GM12878 (cell line): ENCODE measurements at regions not wholly inside any gene's neighbourhood (a gene's known extent, or its start where the extent isn't known, plus 50 kb on each side); places are given as distances from the start of the nearest gene placed in this dataset.

Experiments used
- ATAC-seq: fragments of 200-7000 bp; cut with Tn5 transposase; 3 replicates; pipeline ENCODE4 v1.9.1; 2020; ENCODE audit warnings: mild to moderate bottlenecking, moderate library complexity
- BruUV-seq: library from RNA; stranded (reverse); fragments of 400-500 nt; replicated peaks from 2 replicates; lab custom pipeline; 2021; lab: Mats Ljungman, UMichigan
- CTCF ChIA-PET: fragments of 300-600 bp; sonication (Branson Sonifier 250); formaldehyde crosslinking; extraction: SDS; loops from one replicate; lab custom pipeline; 2021; ENCODE audit warnings: inconsistent platforms; lab: Yijun Ruan, JAX
- POLR2A ChIA-PET: fragments of 350-600 bp; formaldehyde crosslinking; extraction: SDS; loops from one replicate; lab custom pipeline; 2021; ENCODE audit warnings: inconsistent platforms; lab: Charles Lee
- RAD21 ChIA-PET: fragments of 300-600 bp; sonication (Branson Sonifier 250); formaldehyde crosslinking; loops from one replicate; lab custom pipeline; 2023; ENCODE audit warnings: antibody characterized with exemption; ENCODE audit not compliant: unreplicated experiment; lab: Charles Lee
- SMC1A ChIA-PET: fragments of 300-600 bp; sonication (Branson Sonifier 250); formaldehyde crosslinking; loops from one replicate; lab custom pipeline; 2023; ENCODE audit not compliant: unreplicated experiment, uncharacterized antibody; lab: Charles Lee
- DNase-seq: peaks from one replicate; pipeline ENCODE4 v3.0.0-alpha.2; 2011; ENCODE audit warnings: low read depth, low spot score
- FAIRE-seq: peaks from 3 replicates; lab custom pipeline; 2011; peaks lifted over from hg19 to GRCh38; lab: Jason Lieb, UNC
- H2AFZ ChIP-seq: 2 replicates; pipeline ENCODE4 v1.6.0; 2011; ENCODE audit warnings: low read depth, low read length, control low read depth; ENCODE audit not compliant: control insufficient read depth
- H3K27ac ChIP-seq: 2 replicates; pipeline ENCODE4 v1.5.1; 2011; ENCODE audit warnings: control low read depth; ENCODE audit not compliant: control insufficient read depth, insufficient read depth
- H3K27me3 ChIP-seq, 2 experiments: replicated peaks in 1 of 2; 2 replicates each; pipeline versions ENCODE4 v1.6.0 to v1.6.1; 2011; ENCODE audit warnings: low read length in 1 of 2; ENCODE audit not compliant: control insufficient read depth in 2 of 2, insufficient read depth in 2 of 2
- H3K36me3 ChIP-seq, 2 experiments: 2 replicates each; pipeline ENCODE4 v1.5.1; 2011; ENCODE audit warnings: low read length in 1 of 2; ENCODE audit not compliant: control insufficient read depth in 2 of 2, insufficient read depth in 2 of 2
- H3K4me1 ChIP-seq: 2 replicates; pipeline ENCODE4 v1.6.1; 2011; ENCODE audit warnings: mild to moderate bottlenecking, low read length, moderate library complexity, mixed read lengths; ENCODE audit not compliant: control insufficient read depth, insufficient read depth
- H3K4me2 ChIP-seq: 2 replicates; pipeline ENCODE4 v1.6.0; 2011; ENCODE audit warnings: control low read depth; ENCODE audit not compliant: control insufficient read depth, insufficient read depth
- H3K4me3 ChIP-seq: fragments of 200-600 bp; sonication (generic); 2 replicates; pipeline ENCODE4 v1.5.1; 2016
- H3K79me2 ChIP-seq: 2 replicates; pipeline ENCODE4 v1.6.0; 2011; ENCODE audit warnings: low read length; ENCODE audit not compliant: control insufficient read depth, insufficient read depth
- H3K9ac ChIP-seq: 2 replicates; pipeline ENCODE4 v1.8.0; 2011; ENCODE audit warnings: low read length, control low read depth, mixed read lengths; ENCODE audit not compliant: control insufficient read depth, insufficient read depth
- H3K9me3 ChIP-seq: replicated peaks from 3 replicates; pipeline ENCODE4 v1.5.1; 2011; ENCODE audit warnings: mild to moderate bottlenecking, low read length; ENCODE audit not compliant: control insufficient read depth, insufficient read depth
- H4K20me1 ChIP-seq: 2 replicates; pipeline ENCODE4 v1.6.0; 2011; ENCODE audit not compliant: control insufficient read depth, insufficient read depth
- BCL11A ChIP-seq: IDR thresholded peaks from 2 replicates; pipeline ENCODE4 v1.6.1; 2011; ENCODE audit warnings: low read depth, low read length
- ETV6 ChIP-seq, 2 experiments: fragments of 450-650 bp in 1 of 2; IDR thresholded peaks in 1 of 2; conservative IDR thresholded peaks in 1 of 2; 2 replicates each; pipeline ENCODE4 v1.6.1; 2014; ENCODE audit warnings: antibody characterized with exemption in 1 of 2, borderline replicate concordance in 1 of 2, low read depth in 1 of 2, mild to moderate bottlenecking in 1 of 2, moderate library complexity in 1 of 2
- FOXK2 ChIP-seq: fragments of 450-650 bp; IDR thresholded peaks from 2 replicates; pipeline ENCODE4 v1.6.1; 2017; ENCODE audit warnings: mild to moderate bottlenecking, moderate library complexity
- HCFC1 ChIP-seq: fragments of 150-350 bp; IDR thresholded peaks from 2 replicates; pipeline ENCODE4 v1.6.1; 2014; ENCODE audit warnings: low read length
- HDGF ChIP-seq: fragments of 450-650 bp; IDR thresholded peaks from 2 replicates; pipeline ENCODE4 v1.6.1; 2016; ENCODE audit warnings: antibody characterized with exemption
- NR2C2 ChIP-seq: IDR thresholded peaks from 2 replicates; pipeline ENCODE4 v1.6.1; 2011; ENCODE audit warnings: borderline replicate concordance, low read depth; ENCODE audit not compliant: control insufficient read depth, insufficient read length
- NR2F1 ChIP-seq: fragments of 450-650 bp; conservative IDR thresholded peaks from 2 replicates; pipeline ENCODE4 v1.6.1; 2017; ENCODE audit warnings: mild to moderate bottlenecking
- RBBP5 ChIP-seq: fragments of 200-600 bp; sonication (generic); conservative IDR thresholded peaks from 2 replicates; pipeline ENCODE4 v1.6.1; 2016
- RELA ChIP-seq: fragments of 450-650 bp; IDR thresholded peaks from 2 replicates; pipeline ENCODE4 v1.8.0; 2014; ENCODE audit warnings: borderline replicate concordance; ENCODE audit not compliant: partially characterized antibody
- SREBF1 ChIP-seq: IDR thresholded peaks from 2 replicates; pipeline ENCODE4 v1.6.1; 2012; ENCODE audit warnings: mild to moderate bottlenecking, low read length
- STAT3 ChIP-seq: IDR thresholded peaks from 2 replicates; pipeline ENCODE4 v1.6.1; 2011; ENCODE audit warnings: low read depth, low read length, improper control_type of control experiment
- ZNF217 ChIP-seq: fragments of 450-650 bp; IDR thresholded peaks from 2 replicates; pipeline ENCODE4 v1.6.1; 2017; ENCODE audit warnings: antibody characterized with exemption, mild to moderate bottlenecking
- WGBS: methylation state at CpG from one replicate; pipeline ENCODE4 v1.1.6; 2016; ENCODE audit warnings: low lambda C conversion rate; ENCODE audit not compliant: insufficient replicate concordance, insufficient coverage; ENCODE audit errors: missing lambda C conversion rate; 5-methylcytosine and 5-hydroxymethylcytosine counted together
- in situ Hi-C: fragments of 300-500 bp; cut with MboI; formaldehyde crosslinking; loops from 9 replicates; pipeline ENCODE4 v1.14.3; 2018; ENCODE audit warnings: mixed read lengths
- intact Hi-C: fragments of 100-400 bp; cut with micrococcal nuclease; formaldehyde crosslinking; loops from one replicate; pipeline ENCODE4 v1.14.2; 2022; ENCODE audit not compliant: unreplicated experiment
- TF ChIP-seq, protein P1 (sequence below): fragments of 450-650 bp; IDR thresholded peaks from 2 replicates; pipeline ENCODE4 v1.6.1; 2016; ENCODE audit warnings: mild to moderate bottlenecking
- TF ChIP-seq, protein P2 (sequence below): IDR thresholded peaks from 2 replicates; pipeline ENCODE4 v1.6.1; 2012; ENCODE audit warnings: low read depth, low read length, improper control_type of control experiment
- TF ChIP-seq, protein P3 (sequence below): IDR thresholded peaks from 2 replicates; pipeline ENCODE4 v1.6.1; 2011; ENCODE audit warnings: borderline replicate concordance, low read depth, mild to moderate bottlenecking, moderate library complexity, mixed read lengths, low read length; ENCODE audit not compliant: insufficient read depth; ENCODE audit errors: extremely low read length
- TF ChIP-seq, protein P4 (sequence below): fragments of 450-650 bp; IDR thresholded peaks from 2 replicates; pipeline ENCODE4 v1.6.1; 2016; ENCODE audit warnings: mild to moderate bottlenecking
- TF ChIP-seq, protein P5 (sequence below): fragments of 450-650 bp; conservative IDR thresholded peaks from 2 replicates; pipeline ENCODE4 v1.6.1; 2017; ENCODE audit warnings: mild to moderate bottlenecking, moderate library complexity

DNA sequence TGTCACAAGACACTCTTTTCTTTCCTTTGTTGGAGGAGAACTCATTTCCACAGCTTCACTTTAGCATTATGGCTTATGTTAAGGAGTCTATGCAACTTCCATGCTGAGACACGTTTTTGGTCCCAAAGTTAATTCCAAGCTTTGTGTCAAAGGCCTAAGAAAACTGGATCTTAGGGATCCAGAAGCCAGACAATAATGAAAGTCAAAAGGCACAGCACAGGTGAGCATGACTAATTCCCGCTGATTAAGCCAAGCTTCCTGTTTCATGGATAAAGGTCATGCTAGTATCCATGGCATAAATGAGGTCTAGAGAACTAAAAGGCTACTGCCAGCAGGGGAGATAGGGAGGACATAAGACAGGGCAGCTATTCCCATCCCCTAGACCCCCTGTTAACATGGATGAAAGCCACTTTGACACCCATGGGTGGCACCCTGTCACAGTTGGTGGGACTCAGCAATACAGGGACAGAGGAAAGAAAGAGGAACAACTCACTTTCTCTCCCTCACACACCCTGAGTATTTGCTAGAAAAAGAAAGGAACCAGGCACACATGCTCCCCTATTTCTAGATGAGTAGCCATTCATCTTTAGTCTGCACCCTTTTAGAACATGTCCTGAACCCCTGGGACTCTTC, 438.1 kb upstream of the CDH9 start:
- ChIA-PET SMC1A (no interaction called here), RAD21 (no interaction called here), POLR2A (no interaction called here), CTCF (no interaction called here)
- Histone ChIP-seq H2AFZ (no peak overlapping the region), H3K4me1 (no peaks in the 10 kb centered on the region), H4K20me1 (no peaks in the 10 kb centered on the region), H3K27me3 (no peaks in the 10 kb centered on the region), H3K27ac (no peak overlapping the region), H3K79me2 (peaks cover 17% of the 10 kb centered on the region), H3K9me3 (peaks cover 7% of the 10 kb centered on the region), H3K4me2 (no peak overlapping the region), H3K4me3 (no peak overlapping the region), H3K36me3 (no peaks in the 10 kb centered on the region), H3K9ac (no peak overlapping the region)
- DNase-seq (no peak), FAIRE-seq (no peak), ATAC-seq (no peak)
- intact Hi-C loops (no loop called here), in situ Hi-C loops (no loop called here)
- TF ChIP-seq HCFC1 (no peak), ETV6 (conservative IDR thresholded peaks at IDR 0.05 in 1 of 2, IDR thresholded peaks at IDR 0.05 in 1 of 2; ENCODE audit: borderline replicate concordance in 1 of 2, low read depth in 1 of 2) (no peak), RBBP5 (no peak), ZNF217 (no peak), HDGF (no peak), FOXK2 (no peak), SREBF1 (no peak), RELA (no peak), STAT3 (no peak), BCL11A (no peak), NR2F1 (no peak), NR2C2 (no peak)
- TF ChIP-seq, protein P1, sequence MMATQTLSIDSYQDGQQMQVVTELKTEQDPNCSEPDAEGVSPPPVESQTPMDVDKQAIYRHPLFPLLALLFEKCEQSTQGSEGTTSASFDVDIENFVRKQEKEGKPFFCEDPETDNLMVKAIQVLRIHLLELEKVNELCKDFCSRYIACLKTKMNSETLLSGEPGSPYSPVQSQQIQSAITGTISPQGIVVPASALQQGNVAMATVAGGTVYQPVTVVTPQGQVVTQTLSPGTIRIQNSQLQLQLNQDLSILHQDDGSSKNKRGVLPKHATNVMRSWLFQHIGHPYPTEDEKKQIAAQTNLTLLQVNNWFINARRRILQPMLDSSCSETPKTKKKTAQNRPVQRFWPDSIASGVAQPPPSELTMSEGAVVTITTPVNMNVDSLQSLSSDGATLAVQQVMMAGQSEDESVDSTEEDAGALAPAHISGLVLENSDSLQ = no peak
- TF ChIP-seq, protein P2, sequence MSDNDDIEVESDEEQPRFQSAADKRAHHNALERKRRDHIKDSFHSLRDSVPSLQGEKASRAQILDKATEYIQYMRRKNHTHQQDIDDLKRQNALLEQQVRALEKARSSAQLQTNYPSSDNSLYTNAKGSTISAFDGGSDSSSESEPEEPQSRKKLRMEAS = no peak
- TF ChIP-seq, protein P3, sequence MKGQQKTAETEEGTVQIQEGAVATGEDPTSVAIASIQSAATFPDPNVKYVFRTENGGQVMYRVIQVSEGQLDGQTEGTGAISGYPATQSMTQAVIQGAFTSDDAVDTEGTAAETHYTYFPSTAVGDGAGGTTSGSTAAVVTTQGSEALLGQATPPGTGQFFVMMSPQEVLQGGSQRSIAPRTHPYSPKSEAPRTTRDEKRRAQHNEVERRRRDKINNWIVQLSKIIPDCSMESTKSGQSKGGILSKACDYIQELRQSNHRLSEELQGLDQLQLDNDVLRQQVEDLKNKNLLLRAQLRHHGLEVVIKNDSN = no peak
- TF ChIP-seq, protein P4, sequence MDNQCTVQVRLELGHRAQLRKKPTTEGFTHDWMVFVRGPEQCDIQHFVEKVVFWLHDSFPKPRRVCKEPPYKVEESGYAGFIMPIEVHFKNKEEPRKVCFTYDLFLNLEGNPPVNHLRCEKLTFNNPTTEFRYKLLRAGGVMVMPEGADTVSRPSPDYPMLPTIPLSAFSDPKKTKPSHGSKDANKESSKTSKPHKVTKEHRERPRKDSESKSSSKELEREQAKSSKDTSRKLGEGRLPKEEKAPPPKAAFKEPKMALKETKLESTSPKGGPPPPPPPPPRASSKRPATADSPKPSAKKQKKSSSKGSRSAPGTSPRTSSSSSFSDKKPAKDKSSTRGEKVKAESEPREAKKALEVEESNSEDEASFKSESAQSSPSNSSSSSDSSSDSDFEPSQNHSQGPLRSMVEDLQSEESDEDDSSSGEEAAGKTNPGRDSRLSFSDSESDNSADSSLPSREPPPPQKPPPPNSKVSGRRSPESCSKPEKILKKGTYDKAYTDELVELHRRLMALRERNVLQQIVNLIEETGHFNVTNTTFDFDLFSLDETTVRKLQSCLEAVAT = no peak
- TF ChIP-seq, protein P5, sequence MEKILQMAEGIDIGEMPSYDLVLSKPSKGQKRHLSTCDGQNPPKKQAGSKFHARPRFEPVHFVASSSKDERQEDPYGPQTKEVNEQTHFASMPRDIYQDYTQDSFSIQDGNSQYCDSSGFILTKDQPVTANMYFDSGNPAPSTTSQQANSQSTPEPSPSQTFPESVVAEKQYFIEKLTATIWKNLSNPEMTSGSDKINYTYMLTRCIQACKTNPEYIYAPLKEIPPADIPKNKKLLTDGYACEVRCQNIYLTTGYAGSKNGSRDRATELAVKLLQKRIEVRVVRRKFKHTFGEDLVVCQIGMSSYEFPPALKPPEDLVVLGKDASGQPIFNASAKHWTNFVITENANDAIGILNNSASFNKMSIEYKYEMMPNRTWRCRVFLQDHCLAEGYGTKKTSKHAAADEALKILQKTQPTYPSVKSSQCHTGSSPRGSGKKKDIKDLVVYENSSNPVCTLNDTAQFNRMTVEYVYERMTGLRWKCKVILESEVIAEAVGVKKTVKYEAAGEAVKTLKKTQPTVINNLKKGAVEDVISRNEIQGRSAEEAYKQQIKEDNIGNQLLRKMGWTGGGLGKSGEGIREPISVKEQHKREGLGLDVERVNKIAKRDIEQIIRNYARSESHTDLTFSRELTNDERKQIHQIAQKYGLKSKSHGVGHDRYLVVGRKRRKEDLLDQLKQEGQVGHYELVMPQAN = no peak
- WGBS = 32% methylated on average over 2 of the region's 2 CpGs
- BruUV-seq = no TSS peak
